GM23248 (cell line): ENCODE measurements at regions not wholly inside any gene's neighbourhood (a gene's known extent, or its start where the extent isn't known, plus 50 kb on each side); places are given as distances from the start of the nearest gene placed in this dataset.

ENCODE experiments used
- DNase-seq: peaks from one replicate; pipeline ENCODE4 v3.0.0-alpha.2; 2015
- H2AFZ ChIP-seq: fragments of 200-600 bp; sonication (generic); 2 replicates; pipeline ENCODE4 v1.6.1; 2016; ENCODE audit warnings: antibody characterized with exemption
- H3F3A ChIP-seq: fragments of 200-600 bp; sonication (generic); 2 replicates; pipeline ENCODE4 v1.6.1; 2016; ENCODE audit warnings: mild to moderate bottlenecking, antibody characterized with exemption, mixed run types; ENCODE audit not compliant: insufficient read depth
- H3K27ac ChIP-seq: fragments of 200-600 bp; sonication (generic); 2 replicates; pipeline ENCODE4 v1.5.1; 2016; ENCODE audit warnings: mild to moderate bottlenecking
- H3K27me3 ChIP-seq: fragments of 200-600 bp; sonication (generic); replicated peaks from 2 replicates; pipeline ENCODE4 v1.6.1; 2016; ENCODE audit warnings: mild to moderate bottlenecking; ENCODE audit not compliant: insufficient read depth
- H3K36me3 ChIP-seq: fragments of 200-600 bp; sonication (generic); 2 replicates; pipeline ENCODE4 v1.6.1; 2016; ENCODE audit warnings: low read depth, mild to moderate bottlenecking
- H3K4me1 ChIP-seq: fragments of 200-600 bp; sonication (generic); 2 replicates; pipeline ENCODE4 v1.6.1; 2016; ENCODE audit warnings: mild to moderate bottlenecking; ENCODE audit not compliant: insufficient read depth
- H3K4me2 ChIP-seq: fragments of 200-600 bp; sonication (generic); one replicate; pipeline ENCODE4 v1.6.1; 2016; ENCODE audit warnings: mild to moderate bottlenecking; ENCODE audit not compliant: unreplicated experiment
- H3K4me3 ChIP-seq: fragments of 200-600 bp; sonication (generic); 2 replicates; pipeline ENCODE4 v1.5.1; 2016; ENCODE audit warnings: mild to moderate bottlenecking
- H3K79me2 ChIP-seq: fragments of 200-600 bp; sonication (generic); 2 replicates; pipeline ENCODE4 v1.6.1; 2016; ENCODE audit warnings: mild to moderate bottlenecking; ENCODE audit not compliant: insufficient read depth
- H3K9ac ChIP-seq: fragments of 200-600 bp; sonication (generic); 2 replicates; pipeline ENCODE4 v1.6.1; 2016; ENCODE audit warnings: mild to moderate bottlenecking
- H3K9me2 ChIP-seq: fragments of 200-600 bp; sonication (generic); 2 replicates; pipeline ENCODE4 v1.6.1; 2016; ENCODE audit warnings: mixed run types, mild to moderate bottlenecking, moderate library complexity; ENCODE audit not compliant: insufficient read depth
- H3K9me3 ChIP-seq: fragments of 200-600 bp; sonication (generic); one replicate; pipeline ENCODE4 v1.6.1; 2017; ENCODE audit warnings: low read depth
- H4K20me1 ChIP-seq: fragments of 200-600 bp; sonication (generic); 2 replicates; pipeline ENCODE4 v1.6.0; 2016; ENCODE audit not compliant: insufficient read depth
- EZH2 ChIP-seq: fragments of 200-600 bp; sonication (generic); IDR thresholded peaks from 2 replicates; pipeline ENCODE4 v1.6.1; 2018; ENCODE audit warnings: antibody characterized with exemption, mild to moderate bottlenecking; ENCODE audit not compliant: insufficient read depth, poor library complexity, severe bottlenecking
- EZH2phosphoT487 ChIP-seq: fragments of 200-600 bp; sonication (generic); IDR thresholded peaks from 2 replicates; pipeline ENCODE4 v1.6.1; 2018; ENCODE audit warnings: antibody characterized with exemption, moderate library complexity, mild to moderate bottlenecking, low read depth; ENCODE audit not compliant: insufficient read depth
- WGBS, 2 experiments: methylation state at CpG; one replicate each; pipeline ENCODE4 v1.1.6; 2015 to 2017; ENCODE audit warnings: low lambda C conversion rate in 2 of 2, low coverage in 1 of 2; ENCODE audit errors: missing lambda C conversion rate in 2 of 2; 5-methylcytosine and 5-hydroxymethylcytosine counted together
- in situ Hi-C: fragments of 300-500 bp; cut with MboI; formaldehyde crosslinking; loops from 2 replicates; pipeline ENCODE4 v1.15.0; 2020

GRCh38 chr9:73745598-73745997, 593.9 kb downstream of the ANXA1 start:
- no peaks in the 10 kb centered on the region for H3K36me3 ChIP-seq
- no peaks in the 10 kb centered on the region for H3K9me3 ChIP-seq
- H3K9ac ChIP-seq = no peak overlapping the region
- no peaks in the 10 kb centered on the region; the same call in 1 of the 2 replicates for H4K20me1 ChIP-seq
- H3K79me2 ChIP-seq = no peaks in the 10 kb centered on the region
- TF ChIP-seq EZH2 (no peak), EZH2phosphoT487 (no peak)
- no peaks in the 10 kb centered on the region for H3K9me2 ChIP-seq
- no peak for DNase-seq
- in situ Hi-C loops = no loop called here
- H3K27ac ChIP-seq = no peak overlapping the region
- 14 to 15% methylated on average over 3 of the region's 3 CpGs for WGBS, 2 experiments
- no peaks in the 10 kb centered on the region for H3K4me1 ChIP-seq
- H3F3A ChIP-seq = no peaks in the 10 kb centered on the region
- H3K4me3 ChIP-seq = no peak overlapping the region
- no peak overlapping the region for H2AFZ ChIP-seq
- H3K27me3 ChIP-seq = no peaks in the 10 kb centered on the region
- H3K4me2 ChIP-seq = no peak overlapping the region

- Histone ChIP-seq H3K4me2 (no peak overlapping the region), H3K9me2 (no peaks in the 10 kb centered on the region), H4K20me1 (no peaks in the 10 kb centered on the region), H3K9me3 (no peaks in the 10 kb centered on the region), H3K4me3 (no peak overlapping the region), H3K27ac (no peak overlapping the region), H3F3A (no peaks in the 10 kb centered on the region), H3K27me3 (no peaks in the 10 kb centered on the region), H3K79me2 (no peaks in the 10 kb centered on the region), H3K36me3 (no peaks in the 10 kb centered on the region), H2AFZ (no peak overlapping the region), H3K4me1 (no peaks in the 10 kb centered on the region), H3K9ac (no peak overlapping the region)
- in situ Hi-C loops = no loop called here
- no peak for TF ChIP-seq EZH2phosphoT487
- no peak for TF ChIP-seq EZH2
- DNase-seq = no peak
Observed at GRCh38 chr9:73753171-73753570, 601.5 kb downstream of the ANXA1 start.

- Histone ChIP-seq H3K79me2 (no peaks in the 10 kb centered on the region), H2AFZ (no peak overlapping the region), H3K27ac (no peak overlapping the region), H3K27me3 (no peaks in the 10 kb centered on the region), H4K20me1 (no peaks in the 10 kb centered on the region), H3F3A (no peaks in the 10 kb centered on the region), H3K9me2 (no peaks in the 10 kb centered on the region), H3K9ac (no peak overlapping the region), H3K4me2 (no peak overlapping the region), H3K4me3 (no peak overlapping the region), H3K4me1 (no peaks in the 10 kb centered on the region), H3K9me3 (no peaks in the 10 kb centered on the region), H3K36me3 (no peaks in the 10 kb centered on the region)
- in situ Hi-C loops = no loop called here
- TF ChIP-seq EZH2 (no peak), EZH2phosphoT487 (no peak)
- no peak for DNase-seq
- 34 to 37% methylated on average over 4 of the region's 4 CpGs for WGBS, 2 experiments
Observed at GRCh38 chr9:73761905-73762304, 610.2 kb downstream of the ANXA1 start.

- no peak for DNase-seq
- Histone ChIP-seq H2AFZ (no peak overlapping the region), H3K9ac (no peak overlapping the region), H4K20me1 (no peaks in the 10 kb centered on the region), H3K4me3 (no peak overlapping the region), H3K9me3 (no peaks in the 10 kb centered on the region), H3K4me1 (no peaks in the 10 kb centered on the region), H3F3A (no peaks in the 10 kb centered on the region), H3K4me2 (no peak overlapping the region), H3K79me2 (no peaks in the 10 kb centered on the region), H3K36me3 (no peaks in the 10 kb centered on the region), H3K27ac (no peak overlapping the region), H3K27me3 (no peaks in the 10 kb centered on the region), H3K9me2 (no peaks in the 10 kb centered on the region)
- in situ Hi-C loops = no loop called here
- TF ChIP-seq EZH2phosphoT487 (no peak), EZH2 (no peak)
- WGBS, 2 experiments = 26 to 28% methylated on average over 1 of the region's 1 CpG
Observed at GRCh38 chr9:73773896-73774295, 622.2 kb downstream of the ANXA1 start.

- H3K4me3 ChIP-seq = no peak overlapping the region
- H4K20me1 ChIP-seq = no peaks in the 10 kb centered on the region
- no peak overlapping the region for H3K9ac ChIP-seq
- no peaks in the 10 kb centered on the region for H3K9me2 ChIP-seq
- no peak overlapping the region for H3K4me2 ChIP-seq
- in situ Hi-C loops = no loop called here
- no peak overlapping the region for H3K27ac ChIP-seq
- no peak for TF ChIP-seq EZH2phosphoT487
- TF ChIP-seq EZH2 = no peak
- no peaks in the 10 kb centered on the region for H3K36me3 ChIP-seq
- H3K9me3 ChIP-seq = no peaks in the 10 kb centered on the region
- no peaks in the 10 kb centered on the region for H3F3A ChIP-seq
- no peak for DNase-seq
- H3K4me1 ChIP-seq = no peaks in the 10 kb centered on the region
- no peak overlapping the region for H2AFZ ChIP-seq
- 6 to 8% methylated on average over 2 of the region's 2 CpGs for WGBS, 2 experiments
- no peaks in the 10 kb centered on the region for H3K79me2 ChIP-seq
- H3K27me3 ChIP-seq = no peaks in the 10 kb centered on the region
Observed at GRCh38 chr9:73775757-73776156, 624.1 kb downstream of the ANXA1 start.
